RWPE1 (cell line): ENCODE measurements at regions not wholly inside any gene's neighbourhood (a gene's known extent, or its start where the extent isn't known, plus 50 kb on each side); places are given as distances from the start of the nearest gene placed in this dataset.

Source experiments
- CTCF ChIA-PET: fragments of 350-600 bp; sonication (Branson Sonifier 250); formaldehyde crosslinking; extraction: SDS; loops from one replicate; lab custom pipeline; 2021; lab: Yijun Ruan, JAX
- POLR2A ChIA-PET: fragments of 400-600 bp; formaldehyde crosslinking; extraction: SDS; loops from one replicate; lab custom pipeline; 2020; ENCODE audit warnings: antibody characterized with exemption; ENCODE audit not compliant: low non-redundant PET; lab: Yijun Ruan, JAX
- DNase-seq: peaks from one replicate; pipeline ENCODE4 v3.0.0; 2012; ENCODE audit warnings: low spot score
- H3K27ac ChIP-seq: fragments of 450-650 bp; 2 replicates; pipeline ENCODE4 v1.5.1; 2017
- TF ChIP-seq, protein P1 (sequence below): fragments of 450-650 bp; conservative IDR thresholded peaks from 2 replicates; pipeline ENCODE4 v1.5.1; 2017; ENCODE audit warnings: low read depth, mild to moderate bottlenecking

DNA sequence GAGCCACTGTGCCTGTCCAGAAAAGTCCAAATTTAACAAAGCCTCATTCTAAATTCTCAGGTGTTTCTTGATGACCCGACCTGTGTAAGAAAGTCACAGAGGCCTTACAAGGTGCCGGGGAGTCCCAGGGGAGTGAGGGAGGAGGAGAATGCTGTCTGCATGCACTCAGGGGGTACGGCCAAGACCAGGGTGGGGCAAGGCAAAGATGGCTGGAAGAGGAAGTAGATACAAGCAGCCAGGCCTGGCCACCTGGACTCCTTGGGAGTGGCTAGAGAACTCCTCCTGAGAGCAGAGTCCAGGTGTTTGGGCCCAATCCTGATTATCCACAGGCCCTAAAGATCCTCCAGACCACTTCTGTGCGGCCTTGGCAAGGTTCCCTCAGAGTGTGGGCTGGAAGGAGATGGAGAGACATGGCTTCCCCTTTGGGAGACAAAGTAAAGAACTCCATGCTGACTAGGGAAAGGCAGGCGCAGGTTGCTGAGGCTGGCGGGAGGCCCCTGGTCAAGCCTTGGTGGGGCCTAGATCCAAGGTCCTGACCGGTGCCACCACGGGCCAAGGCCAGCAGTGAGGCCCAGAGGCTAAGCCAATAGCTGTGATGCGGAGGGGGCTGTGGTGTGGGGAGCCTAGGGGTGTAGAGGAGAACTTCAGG lies 74.7 kb downstream of the COPS8 start:
- no peak overlapping the region for H3K27ac ChIP-seq
- POLR2A ChIA-PET = no interaction called here
- TF ChIP-seq, protein P1, sequence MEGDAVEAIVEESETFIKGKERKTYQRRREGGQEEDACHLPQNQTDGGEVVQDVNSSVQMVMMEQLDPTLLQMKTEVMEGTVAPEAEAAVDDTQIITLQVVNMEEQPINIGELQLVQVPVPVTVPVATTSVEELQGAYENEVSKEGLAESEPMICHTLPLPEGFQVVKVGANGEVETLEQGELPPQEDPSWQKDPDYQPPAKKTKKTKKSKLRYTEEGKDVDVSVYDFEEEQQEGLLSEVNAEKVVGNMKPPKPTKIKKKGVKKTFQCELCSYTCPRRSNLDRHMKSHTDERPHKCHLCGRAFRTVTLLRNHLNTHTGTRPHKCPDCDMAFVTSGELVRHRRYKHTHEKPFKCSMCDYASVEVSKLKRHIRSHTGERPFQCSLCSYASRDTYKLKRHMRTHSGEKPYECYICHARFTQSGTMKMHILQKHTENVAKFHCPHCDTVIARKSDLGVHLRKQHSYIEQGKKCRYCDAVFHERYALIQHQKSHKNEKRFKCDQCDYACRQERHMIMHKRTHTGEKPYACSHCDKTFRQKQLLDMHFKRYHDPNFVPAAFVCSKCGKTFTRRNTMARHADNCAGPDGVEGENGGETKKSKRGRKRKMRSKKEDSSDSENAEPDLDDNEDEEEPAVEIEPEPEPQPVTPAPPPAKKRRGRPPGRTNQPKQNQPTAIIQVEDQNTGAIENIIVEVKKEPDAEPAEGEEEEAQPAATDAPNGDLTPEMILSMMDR = no peak
- CTCF ChIA-PET = no interaction called here
- DNase-seq = no peak

GRCh38 chr2:237161189-237161588 lies 75.5 kb downstream of the COPS8 start:
- ChIA-PET CTCF (interaction anchor here (1.0 kb wide), 2 partner anchors 249 to 410 kb away, joined by 4 to 6 read pairs; no protein-coding TSS in a partner anchor), POLR2A (no interaction called here)
- TF ChIP-seq, protein P1 = no peak
- DNase-seq = no peak
- no peak overlapping the region for H3K27ac ChIP-seq

- POLR2A ChIA-PET = no interaction called here
- TF ChIP-seq, protein P1 = no peak
- no peak for DNase-seq
- CTCF ChIA-PET = interaction anchor here (0.7 kb wide), 1 partner anchor 902 kb away, joined by 5 read pairs; no protein-coding TSS in a partner anchor
- H3K27ac ChIP-seq = no peak overlapping the region
Measured at GRCh38 chr2:237162959-237163358, 77.3 kb downstream of the COPS8 start.

GRCh38 chr2:237164474-237165042 lies 78.9 kb downstream of the COPS8 start:
- TF ChIP-seq, protein P1 = no peak
- ChIA-PET POLR2A (no interaction called here), CTCF (interaction anchor here (0.8 to 1.8 kb wide), 4 partner anchors 8 to 246 kb away, joined by 3 to 29 read pairs (median 4); no protein-coding TSS in a partner anchor)
- no peak overlapping the region for H3K27ac ChIP-seq
- no peak for DNase-seq

GRCh38 chr2:237165405-237166276 lies 80.0 kb downstream of the COPS8 start:
- H3K27ac ChIP-seq = no peak overlapping the region
- POLR2A ChIA-PET = no interaction called here
- DNase-seq = no peak
- CTCF ChIA-PET = interaction anchor here (0.5 to 1.8 kb wide), 15 partner anchors 9 to 855 kb away, joined by 3 to 29 read pairs (median 4); no protein-coding TSS in a partner anchor
- TF ChIP-seq, protein P1 = 0 out of 2 replicates have a peak, but pooled peaks have one; percentile 15

GRCh38 chr2:237167038-237167437 lies 81.3 kb downstream of the COPS8 start:
- CTCF ChIA-PET = no interaction called here
- no peak for DNase-seq
- POLR2A ChIA-PET = no interaction called here
- TF ChIP-seq, protein P1 = no peak
- H3K27ac ChIP-seq = no peak overlapping the region
